Pancreas (tissue), 10 donors: ENCODE measurements at regions not wholly inside any gene's neighbourhood (a gene's known extent, or its start where the extent isn't known, plus 50 kb on each side); places are given as distances from the start of the nearest gene placed in this dataset.

Experiments
- ATAC-seq, 4 donors: fragments of 200-7000 bp; cut with Tn5 transposase; one replicate each; pipeline versions ENCODE4 v1.8.0 to v1.9.1; 2020; ENCODE audit warnings: mild to moderate bottlenecking in 4 of 4, moderate library complexity in 4 of 4
- DNase-seq, 6 donors: peaks; one replicate each; pipeline ENCODE4 v3.0.0-alpha.2; 2020
- FAIRE-seq: peaks from 2 replicates; lab custom pipeline; 2012; peaks lifted over from hg19 to GRCh38; lab: Jason Lieb, UNC
- H3K27ac ChIP-seq, 4 donors: fragments of 200-600 bp; sonication (generic); 1 replicate in 3 of 4; 2 replicates in 1 of 4; pipeline versions ENCODE4 v1.5.0 to v1.8.0; 2020
- H3K27me3 ChIP-seq, 4 donors: fragments of 200-600 bp; one replicate each; pipeline ENCODE4 v1.8.0; 2021
- H3K36me3 ChIP-seq, 3 donors: fragments of 200-600 bp; sonication (generic) in 1 of 3; one replicate each; pipeline versions ENCODE4 v1.5.0 to v1.8.0; 2020 to 2021
- H3K4me1 ChIP-seq, 3 donors: fragments of 200-600 bp; one replicate each; pipeline ENCODE4 v1.8.0; 2021
- H3K4me3 ChIP-seq, 4 donors: fragments of 200-600 bp; sonication (generic) in 2 of 4; one replicate each; pipeline versions ENCODE4 v1.5.0 to v1.8.0; 2020 to 2021
- H3K9me3 ChIP-seq, 4 donors: fragments of 200-600 bp; one replicate each; pipeline ENCODE4 v1.8.0; 2021
- WGBS, 2 donors: extraction: QIAGEN DNeasy Blood & Tissue Kit; methylation state at CpG; one replicate each; pipeline ENCODE4 v1.1.7; 2013; 5-methylcytosine and 5-hydroxymethylcytosine counted together
- intact Hi-C, 3 donors: fragments of 100-400 bp; cut with DNase I; formaldehyde crosslinking; loops; one replicate each; pipeline versions ENCODE4 v1.11.1 to v1.14.2; 2022
- TF ChIP-seq, protein P1 (sequence below), 4 donors: fragments of 200-600 bp; sonication (generic) in 3 of 4; IDR thresholded peaks; one replicate each; pipeline versions ENCODE4 v1.5.0 to v1.8.0; 2021; ENCODE audit warnings: antibody characterized with exemption in 4 of 4
- donor health status: healthy with polysubstance abuse.
- donor health status: DM: no; HTN: no; CAD: no; lungs with moderate emphysema.
- donor health status: DM: no; HTN: no; CAD: no.
- donor health status: control.
- donor health status: control.
- donor health status: Bipolar disorder and iron deficiency.
- donor health status: DM: yes; HTN: yes; CAD: no.
- donor health status: DM: no; HTN: no; CAD: no.
- donor health status: DM: no; HTN: no; CAD: no.
- donor health status: DM: yes; HTN: yes; CAD: no.

GRCh38 chr4:104625706-104626105, 131.0 kb upstream of the CXXC4 start:
- DNase-seq = no peak
- TF ChIP-seq, protein P1, sequence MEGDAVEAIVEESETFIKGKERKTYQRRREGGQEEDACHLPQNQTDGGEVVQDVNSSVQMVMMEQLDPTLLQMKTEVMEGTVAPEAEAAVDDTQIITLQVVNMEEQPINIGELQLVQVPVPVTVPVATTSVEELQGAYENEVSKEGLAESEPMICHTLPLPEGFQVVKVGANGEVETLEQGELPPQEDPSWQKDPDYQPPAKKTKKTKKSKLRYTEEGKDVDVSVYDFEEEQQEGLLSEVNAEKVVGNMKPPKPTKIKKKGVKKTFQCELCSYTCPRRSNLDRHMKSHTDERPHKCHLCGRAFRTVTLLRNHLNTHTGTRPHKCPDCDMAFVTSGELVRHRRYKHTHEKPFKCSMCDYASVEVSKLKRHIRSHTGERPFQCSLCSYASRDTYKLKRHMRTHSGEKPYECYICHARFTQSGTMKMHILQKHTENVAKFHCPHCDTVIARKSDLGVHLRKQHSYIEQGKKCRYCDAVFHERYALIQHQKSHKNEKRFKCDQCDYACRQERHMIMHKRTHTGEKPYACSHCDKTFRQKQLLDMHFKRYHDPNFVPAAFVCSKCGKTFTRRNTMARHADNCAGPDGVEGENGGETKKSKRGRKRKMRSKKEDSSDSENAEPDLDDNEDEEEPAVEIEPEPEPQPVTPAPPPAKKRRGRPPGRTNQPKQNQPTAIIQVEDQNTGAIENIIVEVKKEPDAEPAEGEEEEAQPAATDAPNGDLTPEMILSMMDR (IDR thresholded peaks at IDR 0.05) = no peak
- no peaks in the 10 kb centered on the region for H3K36me3 ChIP-seq
- no peaks in the 10 kb centered on the region for H3K9me3 ChIP-seq
- H3K4me3 ChIP-seq = no peak overlapping the region
- FAIRE-seq = no peak
- WGBS, 2 donors = 96 to 100% methylated on average over 1 of the region's 1 CpG
- ATAC-seq = no peak
- no peak overlapping the region for H3K27ac ChIP-seq
- no peaks in the 10 kb centered on the region for H3K27me3 ChIP-seq
- no peaks in the 10 kb centered on the region for H3K4me1 ChIP-seq
- intact Hi-C loops = no loop called here

GRCh38 chr4:104629601-104630000, 134.9 kb upstream of the CXXC4 start:
- no peaks in the 10 kb centered on the region for H3K36me3 ChIP-seq
- TF ChIP-seq, protein P1 (IDR thresholded peaks at IDR 0.05) = no peak
- ATAC-seq (no peak), DNase-seq (no peak), FAIRE-seq (no peak)
- 92 to 97% methylated on average over 1 of the region's 1 CpG for WGBS, 2 donors
- H3K27ac ChIP-seq = no peak overlapping the region
- H3K27me3 ChIP-seq = no peaks in the 10 kb centered on the region
- H3K4me1 ChIP-seq = no peaks in the 10 kb centered on the region
- H3K4me3 ChIP-seq = no peak overlapping the region
- intact Hi-C loops = no loop called here
- H3K9me3 ChIP-seq = no peaks in the 10 kb centered on the region

DNA sequence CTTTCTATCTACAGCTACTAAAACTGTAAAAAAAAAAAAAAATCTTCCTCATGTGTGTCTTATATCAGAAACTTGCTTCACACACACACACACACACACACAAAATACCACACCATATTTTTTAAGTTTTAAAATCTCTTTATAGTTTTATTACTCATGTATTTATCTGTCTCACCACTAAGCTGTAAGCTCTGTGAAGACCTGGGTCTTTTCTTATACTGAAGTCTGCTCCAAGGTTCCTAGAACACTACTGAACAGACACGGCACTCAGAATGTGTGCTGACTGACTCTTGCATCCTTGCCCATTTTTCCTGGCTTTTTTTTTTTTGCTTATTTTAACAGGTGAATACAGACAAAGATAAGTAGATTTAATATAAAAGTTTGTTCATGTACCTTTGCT, 135.6 kb upstream of the CXXC4 start:
- intact Hi-C loops = no loop called here
- FAIRE-seq = no peak

DNA sequence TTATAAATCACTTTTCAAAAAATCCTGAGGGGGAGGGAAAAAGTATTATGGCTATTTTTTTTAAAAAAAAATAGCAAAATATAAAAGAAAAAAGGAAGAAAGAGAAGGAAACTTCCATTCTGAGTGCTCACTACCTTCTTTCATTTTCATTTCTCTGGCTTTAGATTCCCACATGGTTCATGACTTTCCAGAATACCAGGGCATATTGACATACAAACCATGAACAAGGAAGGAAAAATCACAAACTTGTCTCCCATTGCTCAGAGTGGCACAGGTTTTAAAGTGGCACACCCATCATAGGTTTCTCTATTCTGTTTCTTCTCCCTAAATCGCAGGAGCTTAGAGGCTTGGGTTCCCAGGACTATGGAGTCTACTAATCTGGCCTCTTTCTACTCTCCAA, 136.3 kb upstream of the CXXC4 start:
- Histone ChIP-seq H3K9me3 (no peaks in the 10 kb centered on the region), H3K4me3 (no peak overlapping the region), H3K4me1 (no peaks in the 10 kb centered on the region), H3K27ac (no peak overlapping the region), H3K36me3 (no peaks in the 10 kb centered on the region), H3K27me3 (no peaks in the 10 kb centered on the region)
- 84 to 96% methylated on average over 1 of the region's 1 CpG for WGBS, 2 donors
- no peak for FAIRE-seq
- intact Hi-C loops = no loop called here
- no peak for DNase-seq
- ATAC-seq = no peak
- TF ChIP-seq, protein P1 (IDR thresholded peaks at IDR 0.05) = no peak

More for the DNA sequence above, 135.6 kb upstream of the CXXC4 start:
- H3K9me3 ChIP-seq = no peaks in the 10 kb centered on the region
- DNase-seq (no peak), ATAC-seq (no peak)
- no peaks in the 10 kb centered on the region for H3K27me3 ChIP-seq
- TF ChIP-seq, protein P1 (IDR thresholded peaks at IDR 0.05) = no peak
- H3K4me1 ChIP-seq = no peaks in the 10 kb centered on the region
- no peaks in the 10 kb centered on the region for H3K36me3 ChIP-seq
- WGBS, 2 donors = 87 to 96% methylated on average over 1 of the region's 1 CpG
- no peak overlapping the region for H3K4me3 ChIP-seq
- H3K27ac ChIP-seq = no peak overlapping the region

- no peaks in the 10 kb centered on the region for H3K27me3 ChIP-seq
- no peaks in the 10 kb centered on the region for H3K36me3 ChIP-seq
- TF ChIP-seq, protein P1 (IDR thresholded peaks at IDR 0.05) = no peak
- no peak for ATAC-seq
- H3K27ac ChIP-seq = no peak overlapping the region
- intact Hi-C loops = no loop called here
- H3K4me1 ChIP-seq = no peaks in the 10 kb centered on the region
- WGBS, 2 donors = 72 to 74% methylated on average over 3 of the region's 3 CpGs
- FAIRE-seq = no peak
- H3K4me3 ChIP-seq = no peak overlapping the region
- DNase-seq = no peak
- H3K9me3 ChIP-seq = no peaks in the 10 kb centered on the region
These were observed 146.7 kb upstream of the CXXC4 start for GRCh38 chr4:104641418-104641817.
